ENCODE measurements at regions not wholly inside any gene's neighbourhood (a gene's known extent, or its start where the extent isn't known, plus 50 kb on each side); places are given as distances from the start of the nearest gene placed in this dataset.

DNA sequence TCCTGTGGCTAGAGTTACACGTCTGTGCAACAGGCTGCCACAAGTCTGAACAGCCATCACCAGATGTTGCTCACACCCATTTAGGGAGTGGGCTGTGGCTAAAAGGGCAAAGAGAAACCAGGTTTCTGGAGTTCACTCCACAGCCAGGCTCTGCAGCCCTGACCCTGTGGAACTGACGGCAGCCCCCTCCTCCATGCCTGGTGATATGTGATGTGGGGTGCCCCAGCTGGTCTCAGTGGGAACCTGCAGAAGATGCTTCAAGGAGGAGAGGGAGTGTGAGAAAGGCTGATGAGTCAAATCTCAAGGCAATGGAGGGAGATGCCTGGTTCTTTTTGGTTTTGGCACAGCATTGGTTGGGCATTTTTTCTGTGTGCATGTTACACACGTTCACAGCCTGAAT is 130.6 kb downstream of the TPRA1 start:
- no peak overlapping the region for H3K4me3 ChIP-seq (ENCODE audit: low read length in 2 of 2)
- no peak overlapping the region for H3K27ac ChIP-seq (ENCODE audit: low read depth in 2 of 2, low read length in 2 of 2)
- no peaks in the 10 kb centered on the region for H3K9me3 ChIP-seq (ENCODE audit: control insufficient read depth in 2 of 2, low read length in 2 of 2)
- peaks cover 22 to 32% of the 10 kb centered on the region in 2 donors for H3K27me3 ChIP-seq (ENCODE audit: control insufficient read depth in 2 of 2, insufficient read depth in 2 of 2, low read length in 2 of 2)
- H3K4me1 ChIP-seq (ENCODE audit: control insufficient read depth in 2 of 2, insufficient read depth in 2 of 2, low read length in 2 of 2), result peaks cover 9 to 15% of the 10 kb centered on the region in 2 donors
- no peaks in the 10 kb centered on the region for H3K36me3 ChIP-seq (ENCODE audit: control insufficient read depth in 2 of 2, insufficient read depth in 2 of 2, low read length in 2 of 2)
- no peak overlapping the region for H3K9ac ChIP-seq (ENCODE audit: low read depth in 1 of 2, low read length in 2 of 2)

GRCh38 chr3:127458696-127459604 is 131.6 kb downstream of the TPRA1 start:
- Histone ChIP-seq H3K9me3 (ENCODE audit: control insufficient read depth in 2 of 2, low read length in 2 of 2) (no peaks in the 10 kb centered on the region), H3K27ac (ENCODE audit: low read depth in 2 of 2, low read length in 2 of 2) (no peak overlapping the region), H3K36me3 (ENCODE audit: control insufficient read depth in 2 of 2, insufficient read depth in 2 of 2, low read length in 2 of 2) (no peaks in the 10 kb centered on the region), H3K9ac (ENCODE audit: low read depth in 1 of 2, low read length in 2 of 2) (no peak overlapping the region), H3K4me3 (ENCODE audit: low read length in 2 of 2) (no peak overlapping the region), H3K27me3 (ENCODE audit: control insufficient read depth in 2 of 2, insufficient read depth in 2 of 2, low read length in 2 of 2) (peaks cover 31 to 39% of the 10 kb centered on the region in 2 donors), H3K4me1 (ENCODE audit: control insufficient read depth in 2 of 2, insufficient read depth in 2 of 2, low read length in 2 of 2) (peaks cover 6 to 15% of the 10 kb centered on the region in 2 donors)

DNA sequence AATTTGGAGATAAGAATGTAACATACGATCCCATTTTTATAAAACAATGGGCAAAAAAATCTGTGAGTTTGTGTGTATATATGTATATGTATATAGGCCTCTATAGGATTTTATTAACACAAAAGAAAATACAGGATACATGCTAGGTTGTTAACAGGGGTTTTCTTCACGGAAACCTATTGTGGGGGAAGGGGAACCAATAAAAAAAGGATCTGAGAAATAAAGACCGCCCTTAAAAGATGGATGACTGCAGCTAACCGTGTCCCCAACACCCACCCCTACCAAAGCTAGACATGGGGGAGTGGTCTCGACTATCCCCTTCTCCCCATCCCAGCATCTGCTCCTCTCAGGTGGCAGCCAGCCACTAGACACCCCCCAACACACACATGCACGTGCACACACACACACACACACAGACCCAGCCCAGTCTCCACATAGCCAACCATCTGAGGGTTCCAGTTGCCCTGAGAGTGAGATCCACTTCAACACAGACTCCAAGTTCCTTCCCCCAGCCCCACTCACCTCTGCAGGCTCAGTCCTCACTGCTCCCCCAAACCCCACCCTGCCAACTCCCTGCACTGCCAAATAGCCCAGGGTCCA is 132.9 kb downstream of the TPRA1 start:
- no peak overlapping the region for H3K9ac ChIP-seq (ENCODE audit: low read depth in 1 of 2, low read length in 2 of 2)
- H3K27ac ChIP-seq (ENCODE audit: low read depth in 2 of 2, low read length in 2 of 2), result no peak overlapping the region
- H3K36me3 ChIP-seq (ENCODE audit: control insufficient read depth in 2 of 2, insufficient read depth in 2 of 2, low read length in 2 of 2), result no peaks in the 10 kb centered on the region
- H3K27me3 ChIP-seq (ENCODE audit: control insufficient read depth in 2 of 2, insufficient read depth in 2 of 2, low read length in 2 of 2), result peaks cover 31 to 42% of the 10 kb centered on the region in 2 donors
- no peak overlapping the region for H3K4me3 ChIP-seq (ENCODE audit: low read length in 2 of 2)
- no peaks in the 10 kb centered on the region for H3K9me3 ChIP-seq (ENCODE audit: control insufficient read depth in 2 of 2, low read length in 2 of 2)
- peaks cover 6 to 15% of the 10 kb centered on the region in 2 donors for H3K4me1 ChIP-seq (ENCODE audit: control insufficient read depth in 2 of 2, insufficient read depth in 2 of 2, low read length in 2 of 2)

GRCh38 chr3:127457094-127457475 is 133.4 kb downstream of the TPRA1 start:
- Histone ChIP-seq H3K27me3 (ENCODE audit: control insufficient read depth in 2 of 2, insufficient read depth in 2 of 2, low read length in 2 of 2) (peaks cover 31 to 47% of the 10 kb centered on the region in 2 donors), H3K9ac (ENCODE audit: low read depth in 1 of 2, low read length in 2 of 2) (no peak overlapping the region), H3K27ac (ENCODE audit: low read depth in 2 of 2, low read length in 2 of 2) (no peak overlapping the region), H3K4me3 (ENCODE audit: low read length in 2 of 2) (no peak overlapping the region), H3K9me3 (ENCODE audit: control insufficient read depth in 2 of 2, low read length in 2 of 2) (no peaks in the 10 kb centered on the region), H3K36me3 (ENCODE audit: control insufficient read depth in 2 of 2, insufficient read depth in 2 of 2, low read length in 2 of 2) (no peaks in the 10 kb centered on the region), H3K4me1 (ENCODE audit: control insufficient read depth in 2 of 2, insufficient read depth in 2 of 2, low read length in 2 of 2) (peaks cover 6 to 15% of the 10 kb centered on the region in 2 donors)

- Histone ChIP-seq H3K27ac (ENCODE audit: low read depth in 2 of 2, low read length in 2 of 2) (no peak overlapping the region), H3K9me3 (ENCODE audit: control insufficient read depth in 2 of 2, low read length in 2 of 2) (no peaks in the 10 kb centered on the region), H3K27me3 (ENCODE audit: control insufficient read depth in 2 of 2, insufficient read depth in 2 of 2, low read length in 2 of 2) (peaks cover 31 to 48% of the 10 kb centered on the region in 2 donors), H3K9ac (ENCODE audit: low read depth in 1 of 2, low read length in 2 of 2) (no peak overlapping the region), H3K4me1 (ENCODE audit: control insufficient read depth in 2 of 2, insufficient read depth in 2 of 2, low read length in 2 of 2) (peaks cover 6 to 15% of the 10 kb centered on the region in 2 donors), H3K4me3 (ENCODE audit: low read length in 2 of 2) (peak overlapping the region in 1 of 2 donors; percentile 13), H3K36me3 (ENCODE audit: control insufficient read depth in 2 of 2, insufficient read depth in 2 of 2, low read length in 2 of 2) (no peaks in the 10 kb centered on the region)
Measured at GRCh38 chr3:127456471-127457093, 134.0 kb downstream of the TPRA1 start.

GRCh38 chr3:127455541-127456450 is 134.7 kb downstream of the TPRA1 start:
- Histone ChIP-seq H3K27me3 (ENCODE audit: control insufficient read depth in 2 of 2, insufficient read depth in 2 of 2, low read length in 2 of 2) (peaks cover 31 to 48% of the 10 kb centered on the region in 2 donors), H3K4me1 (ENCODE audit: control insufficient read depth in 2 of 2, insufficient read depth in 2 of 2, low read length in 2 of 2) (peaks cover 6 to 15% of the 10 kb centered on the region in 2 donors), H3K36me3 (ENCODE audit: control insufficient read depth in 2 of 2, insufficient read depth in 2 of 2, low read length in 2 of 2) (no peaks in the 10 kb centered on the region), H3K4me3 (ENCODE audit: low read length in 2 of 2) (peak overlapping the region in 1 of 2 donors; percentile 32), H3K9me3 (ENCODE audit: control insufficient read depth in 2 of 2, low read length in 2 of 2) (no peaks in the 10 kb centered on the region), H3K9ac (ENCODE audit: low read depth in 1 of 2, low read length in 2 of 2) (no peak overlapping the region), H3K27ac (ENCODE audit: low read depth in 2 of 2, low read length in 2 of 2) (no peak overlapping the region)

DNA sequence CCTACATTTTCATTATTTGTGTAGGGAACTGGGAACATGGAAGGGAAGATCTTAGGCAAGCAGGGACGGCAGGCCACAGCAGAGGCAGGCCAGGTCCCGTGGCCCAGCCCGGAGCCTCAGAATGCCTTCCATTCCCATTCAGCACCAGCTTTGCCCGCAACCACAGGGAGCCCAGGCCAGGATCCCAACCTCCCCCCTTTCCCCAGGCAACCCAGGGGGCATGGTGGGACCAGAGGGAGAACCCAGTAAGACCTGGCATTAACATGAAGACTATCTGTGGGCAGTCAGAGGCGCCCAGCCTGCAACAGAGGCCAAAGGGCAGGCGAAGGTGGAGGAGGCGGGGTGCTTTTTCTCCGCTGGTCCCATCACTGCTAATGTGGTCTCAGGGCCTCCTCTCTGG is 135.6 kb downstream of the TPRA1 start:
- Histone ChIP-seq H3K4me1 (ENCODE audit: control insufficient read depth in 2 of 2, insufficient read depth in 2 of 2, low read length in 2 of 2) (peaks cover 6 to 15% of the 10 kb centered on the region in 2 donors), H3K27ac (ENCODE audit: low read depth in 2 of 2, low read length in 2 of 2) (no peak overlapping the region), H3K9ac (ENCODE audit: low read depth in 1 of 2, low read length in 2 of 2) (no peak overlapping the region), H3K27me3 (ENCODE audit: control insufficient read depth in 2 of 2, insufficient read depth in 2 of 2, low read length in 2 of 2) (peaks cover 31 to 53% of the 10 kb centered on the region in 2 donors), H3K9me3 (ENCODE audit: control insufficient read depth in 2 of 2, low read length in 2 of 2) (no peaks in the 10 kb centered on the region), H3K36me3 (ENCODE audit: control insufficient read depth in 2 of 2, insufficient read depth in 2 of 2, low read length in 2 of 2) (no peaks in the 10 kb centered on the region), H3K4me3 (ENCODE audit: low read length in 2 of 2) (no peak overlapping the region)

DNA sequence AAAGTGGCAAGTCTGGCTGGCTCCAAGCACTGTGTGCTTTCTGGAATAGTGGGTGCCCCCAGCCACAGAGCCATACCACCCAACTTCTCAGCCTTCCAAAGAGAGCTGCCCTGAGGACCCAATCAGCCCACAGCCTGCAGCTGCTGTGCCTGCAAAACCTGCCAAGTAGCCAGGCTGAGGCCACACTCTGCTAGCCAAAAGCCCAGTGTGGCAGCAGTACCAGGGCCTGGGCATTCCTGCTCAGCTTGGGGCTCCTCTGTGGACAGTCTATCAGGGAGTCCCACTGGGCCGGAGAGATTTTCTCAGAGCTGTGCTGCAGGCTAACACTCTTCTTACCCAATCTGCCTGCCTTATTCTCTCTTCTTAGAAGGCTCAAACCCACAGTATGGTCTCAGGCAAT is 136.5 kb downstream of the TPRA1 start:
- no peak overlapping the region for H3K9ac ChIP-seq (ENCODE audit: low read depth in 1 of 2, low read length in 2 of 2)
- peaks cover 31 to 51% of the 10 kb centered on the region in 2 donors for H3K27me3 ChIP-seq (ENCODE audit: control insufficient read depth in 2 of 2, insufficient read depth in 2 of 2, low read length in 2 of 2)

DNA sequence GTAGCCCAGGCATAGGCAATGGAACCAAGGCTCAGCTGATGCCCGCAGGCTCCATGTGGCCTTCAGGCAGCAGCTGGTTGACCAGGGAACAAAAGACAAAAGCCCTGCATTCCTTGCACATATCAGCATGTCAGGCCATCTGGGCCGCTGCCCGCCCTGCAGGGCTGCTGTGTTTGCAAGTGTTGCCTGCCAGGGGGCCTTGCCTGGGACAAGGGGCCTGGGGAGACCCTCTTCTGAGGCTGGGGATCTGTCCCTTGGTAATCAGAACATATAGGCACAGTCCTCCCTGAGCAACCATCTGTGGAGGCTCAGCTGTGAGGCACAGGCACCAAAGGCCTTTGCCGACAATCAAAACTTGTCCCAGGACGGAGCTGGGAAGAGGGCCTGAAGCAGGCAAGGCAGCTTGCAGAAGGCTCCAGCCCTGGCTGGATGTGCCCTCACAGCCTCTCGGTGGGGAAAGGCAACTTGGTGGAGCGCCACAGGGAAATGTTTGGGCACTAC is 138.2 kb downstream of the TPRA1 start:
- Histone ChIP-seq H3K27ac (ENCODE audit: low read depth in 2 of 2, low read length in 2 of 2) (no peak overlapping the region), H3K4me1 (ENCODE audit: control insufficient read depth in 2 of 2, insufficient read depth in 2 of 2, low read length in 2 of 2) (peaks cover 6 to 15% of the 10 kb centered on the region in 2 donors), H3K36me3 (ENCODE audit: control insufficient read depth in 2 of 2, insufficient read depth in 2 of 2, low read length in 2 of 2) (no peaks in the 10 kb centered on the region), H3K9me3 (ENCODE audit: control insufficient read depth in 2 of 2, low read length in 2 of 2) (no peaks in the 10 kb centered on the region), H3K9ac (ENCODE audit: low read depth in 1 of 2, low read length in 2 of 2) (no peak overlapping the region), H3K27me3 (ENCODE audit: control insufficient read depth in 2 of 2, insufficient read depth in 2 of 2, low read length in 2 of 2) (peaks cover 26 to 40% of the 10 kb centered on the region in 2 donors), H3K4me3 (ENCODE audit: low read length in 2 of 2) (no peak overlapping the region)

More for the DNA sequence above, 136.5 kb downstream of the TPRA1 start:
- H3K27ac ChIP-seq (ENCODE audit: low read depth in 2 of 2, low read length in 2 of 2), result no peak overlapping the region
- no peaks in the 10 kb centered on the region for H3K36me3 ChIP-seq (ENCODE audit: control insufficient read depth in 2 of 2, insufficient read depth in 2 of 2, low read length in 2 of 2)
- peaks cover 6 to 15% of the 10 kb centered on the region in 2 donors for H3K4me1 ChIP-seq (ENCODE audit: control insufficient read depth in 2 of 2, insufficient read depth in 2 of 2, low read length in 2 of 2)
- H3K9me3 ChIP-seq (ENCODE audit: control insufficient read depth in 2 of 2, low read length in 2 of 2), result no peaks in the 10 kb centered on the region
- no peak overlapping the region for H3K4me3 ChIP-seq (ENCODE audit: low read length in 2 of 2)

Measured in mucosa of rectum (tissue), 2 donors.